MM.1S (cell line): ENCODE measurements at regions not wholly inside any gene's neighbourhood (a gene's known extent, or its start where the extent isn't known, plus 50 kb on each side); places are given as distances from the start of the nearest gene placed in this dataset.
A peak's percentile ranks its signal among the peaks of the same experiment; 100 is the strongest.

Experiments
- DNase-seq: peaks from one replicate; pipeline ENCODE4 v3.0.0-alpha.2; 2015
- H2AFZ ChIP-seq: fragments of 300-600 bp; sonication (generic); 2 replicates; pipeline ENCODE4 v1.6.0; 2016; ENCODE audit warnings: antibody characterized with exemption, low read length
- H3F3A ChIP-seq: fragments of 300-600 bp; sonication (generic); 2 replicates; pipeline ENCODE4 v1.6.1; 2016; ENCODE audit warnings: mild to moderate bottlenecking, antibody characterized with exemption, low read length, moderate library complexity, mixed read lengths; ENCODE audit not compliant: insufficient read depth
- H3K27ac ChIP-seq: fragments of 300-600 bp; sonication (generic); 2 replicates; pipeline ENCODE4 v1.5.1; 2016; ENCODE audit warnings: mild to moderate bottlenecking, low read length
- H3K27me3 ChIP-seq: fragments of 300-600 bp; sonication (generic); replicated peaks from 2 replicates; pipeline ENCODE4 v1.6.0; 2016; ENCODE audit warnings: low read length; ENCODE audit not compliant: insufficient read depth
- H3K36me3 ChIP-seq: fragments of 300-600 bp; sonication (generic); replicated peaks from 2 replicates; pipeline ENCODE4 v1.6.1; 2016; ENCODE audit warnings: mild to moderate bottlenecking, low read length, mixed read lengths; ENCODE audit not compliant: insufficient read depth
- H3K4me1 ChIP-seq: fragments of 300-600 bp; sonication (generic); 2 replicates; pipeline ENCODE4 v1.6.1; 2016; ENCODE audit warnings: low read length, mixed read lengths
- H3K4me2 ChIP-seq: fragments of 300-600 bp; sonication (generic); 2 replicates; pipeline ENCODE4 v1.6.0; 2016; ENCODE audit warnings: low read depth, low read length
- H3K4me3 ChIP-seq: fragments of 300-600 bp; sonication (generic); 2 replicates; pipeline ENCODE4 v1.5.1; 2016; ENCODE audit warnings: low read length, mixed read lengths
- H3K79me2 ChIP-seq: fragments of 300-600 bp; sonication (generic); 2 replicates; pipeline ENCODE4 v1.6.1; 2016; ENCODE audit warnings: mixed run types, low read length, mixed read lengths
- H3K9ac ChIP-seq: fragments of 300-600 bp; sonication (generic); 2 replicates; pipeline ENCODE4 v1.6.1; 2016; ENCODE audit warnings: low read length, mixed read lengths
- H3K9me2 ChIP-seq: fragments of 300-600 bp; sonication (generic); replicated peaks from 2 replicates; pipeline ENCODE4 v1.6.1; 2016; ENCODE audit warnings: mild to moderate bottlenecking, low read length, mixed read lengths; ENCODE audit not compliant: insufficient read depth
- H3K9me3 ChIP-seq: fragments of 300-600 bp; sonication (generic); replicated peaks from 2 replicates; pipeline ENCODE4 v1.6.1; 2016; ENCODE audit warnings: mild to moderate bottlenecking, low read length, mixed read lengths; ENCODE audit not compliant: insufficient read depth
- H4K20me1 ChIP-seq: fragments of 300-600 bp; sonication (generic); 2 replicates; pipeline ENCODE4 v1.6.1; 2016; ENCODE audit warnings: mild to moderate bottlenecking, low read length, moderate library complexity, mixed read lengths; ENCODE audit not compliant: insufficient read depth
- EZH2 ChIP-seq: fragments of 300-600 bp; sonication (generic); optimal IDR thresholded peaks from 2 replicates; pipeline ENCODE3; 2017; ENCODE audit warnings: low read depth, mild to moderate bottlenecking, antibody characterized with exemption, low read length, mixed read lengths
- EZH2phosphoT487 ChIP-seq: fragments of 300-600 bp; sonication (generic); IDR thresholded peaks from 2 replicates; pipeline ENCODE4 v1.6.1; 2018; ENCODE audit warnings: antibody characterized with exemption, low read length
- TF ChIP-seq, protein P1 (sequence below): fragments of 300-600 bp; sonication (generic); IDR thresholded peaks from 2 replicates; pipeline ENCODE4 v1.5.1; 2016; ENCODE audit warnings: antibody characterized with exemption, low read length, mixed read lengths

DNA sequence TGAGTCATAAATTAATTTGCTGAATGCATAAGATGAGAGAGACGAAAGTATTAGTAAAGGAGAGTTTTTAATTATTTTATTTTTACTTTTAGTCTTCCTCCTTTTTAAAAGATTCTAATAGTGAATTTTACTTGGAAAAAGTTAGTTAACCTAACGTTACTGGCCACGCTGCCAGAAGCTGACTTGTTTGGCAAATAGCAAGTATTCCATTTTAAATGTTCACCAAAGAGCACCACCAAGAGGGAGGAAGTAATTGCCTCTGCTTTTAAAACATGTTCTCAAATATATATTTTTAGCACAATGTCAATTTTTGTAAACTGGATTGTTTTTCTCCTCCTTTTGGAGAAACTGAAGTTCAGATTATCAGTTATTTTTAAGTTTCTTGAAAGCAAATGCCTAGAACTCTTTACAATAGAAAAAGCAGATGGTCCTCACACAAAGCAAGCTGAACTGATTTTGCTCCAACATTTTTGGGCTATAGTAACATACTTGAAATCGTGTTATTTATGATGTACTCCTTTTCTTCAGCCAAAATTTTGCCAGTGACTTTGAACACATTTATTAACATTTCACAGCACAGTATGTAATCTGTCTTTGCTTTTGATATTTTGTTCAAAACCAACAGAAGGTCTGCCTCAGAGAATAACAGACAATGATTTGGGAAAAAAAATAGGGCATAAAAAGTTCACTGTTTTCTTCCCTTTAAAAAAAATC lies 1311.0 kb upstream of the FAM98A start:
- no peak for TF ChIP-seq EZH2
- Histone ChIP-seq H3F3A (no peaks in the 10 kb centered on the region), H3K4me3 (no peak overlapping the region), H3K9me2 (no peaks in the 10 kb centered on the region), H3K27ac (no peak overlapping the region), H3K27me3 (no peaks in the 10 kb centered on the region), H3K4me2 (no peak overlapping the region), H3K79me2 (no peaks in the 10 kb centered on the region), H4K20me1 (no peaks in the 10 kb centered on the region), H3K4me1 (peaks cover 16% of the 10 kb centered on the region), H2AFZ (no peak overlapping the region), H3K36me3 (no peaks in the 10 kb centered on the region), H3K9me3 (no peaks in the 10 kb centered on the region), H3K9ac (no peak overlapping the region)
- DNase-seq: no peak

GRCh38 chr2:34907812-34908211 lies 1308.7 kb upstream of the FAM98A start:
- Histone ChIP-seq H3K4me1 (peaks cover 16% of the 10 kb centered on the region), H3K4me3 (no peak overlapping the region), H2AFZ (no peak overlapping the region), H3K36me3 (no peaks in the 10 kb centered on the region), H3K4me2 (no peak overlapping the region), H3K9me2 (no peaks in the 10 kb centered on the region), H4K20me1 (no peaks in the 10 kb centered on the region), H3K9ac (no peak overlapping the region), H3K79me2 (no peaks in the 10 kb centered on the region), H3K27me3 (no peaks in the 10 kb centered on the region), H3K27ac (no peak overlapping the region), H3F3A (no peaks in the 10 kb centered on the region), H3K9me3 (no peaks in the 10 kb centered on the region)
- no peak for DNase-seq
- TF ChIP-seq, protein P1, sequence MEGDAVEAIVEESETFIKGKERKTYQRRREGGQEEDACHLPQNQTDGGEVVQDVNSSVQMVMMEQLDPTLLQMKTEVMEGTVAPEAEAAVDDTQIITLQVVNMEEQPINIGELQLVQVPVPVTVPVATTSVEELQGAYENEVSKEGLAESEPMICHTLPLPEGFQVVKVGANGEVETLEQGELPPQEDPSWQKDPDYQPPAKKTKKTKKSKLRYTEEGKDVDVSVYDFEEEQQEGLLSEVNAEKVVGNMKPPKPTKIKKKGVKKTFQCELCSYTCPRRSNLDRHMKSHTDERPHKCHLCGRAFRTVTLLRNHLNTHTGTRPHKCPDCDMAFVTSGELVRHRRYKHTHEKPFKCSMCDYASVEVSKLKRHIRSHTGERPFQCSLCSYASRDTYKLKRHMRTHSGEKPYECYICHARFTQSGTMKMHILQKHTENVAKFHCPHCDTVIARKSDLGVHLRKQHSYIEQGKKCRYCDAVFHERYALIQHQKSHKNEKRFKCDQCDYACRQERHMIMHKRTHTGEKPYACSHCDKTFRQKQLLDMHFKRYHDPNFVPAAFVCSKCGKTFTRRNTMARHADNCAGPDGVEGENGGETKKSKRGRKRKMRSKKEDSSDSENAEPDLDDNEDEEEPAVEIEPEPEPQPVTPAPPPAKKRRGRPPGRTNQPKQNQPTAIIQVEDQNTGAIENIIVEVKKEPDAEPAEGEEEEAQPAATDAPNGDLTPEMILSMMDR: peak; percentile 26; the same call in 1 of the 2 replicates
- no peak for TF ChIP-seq EZH2phosphoT487
- TF ChIP-seq EZH2: no peak

- Histone ChIP-seq H3K36me3 (no peaks in the 10 kb centered on the region), H4K20me1 (no peaks in the 10 kb centered on the region), H3K79me2 (no peaks in the 10 kb centered on the region), H3K9ac (no peak overlapping the region), H3K4me2 (no peak overlapping the region), H3K27me3 (no peaks in the 10 kb centered on the region), H2AFZ (no peak overlapping the region), H3K9me3 (no peaks in the 10 kb centered on the region), H3K9me2 (no peaks in the 10 kb centered on the region), H3F3A (no peaks in the 10 kb centered on the region), H3K4me1 (no peaks in the 10 kb centered on the region), H3K4me3 (no peak overlapping the region), H3K27ac (no peak overlapping the region)
- DNase-seq: no peak
- TF ChIP-seq EZH2: no peak
- TF ChIP-seq EZH2phosphoT487: no peak
- TF ChIP-seq, protein P1: no peak
Observed at GRCh38 chr2:34901739-34902138, 1302.6 kb upstream of the FAM98A start.

- no peaks in the 10 kb centered on the region for H3K9me2 ChIP-seq
- H3K4me2 ChIP-seq: no peak overlapping the region
- H3K4me3 ChIP-seq: no peak overlapping the region
- H3K4me1 ChIP-seq: no peaks in the 10 kb centered on the region
- no peaks in the 10 kb centered on the region for H3F3A ChIP-seq
- no peak for DNase-seq
- H3K36me3 ChIP-seq: no peaks in the 10 kb centered on the region
- H3K27ac ChIP-seq: no peak overlapping the region
- H3K27me3 ChIP-seq: no peaks in the 10 kb centered on the region
- no peak overlapping the region for H3K9ac ChIP-seq
- no peak for TF ChIP-seq EZH2phosphoT487
- TF ChIP-seq, protein P1: no peak
- TF ChIP-seq EZH2: no peak
- no peak overlapping the region for H2AFZ ChIP-seq
- H3K79me2 ChIP-seq: no peaks in the 10 kb centered on the region
- H3K9me3 ChIP-seq: no peaks in the 10 kb centered on the region
- H4K20me1 ChIP-seq: no peaks in the 10 kb centered on the region
Observed at GRCh38 chr2:34899079-34899478, 1300.0 kb upstream of the FAM98A start.
